Endothelial cell (in vitro differentiated cells): ENCODE measurements at regions not wholly inside any gene's neighbourhood (a gene's known extent, or its start where the extent isn't known, plus 50 kb on each side); places are given as distances from the start of the nearest gene placed in this dataset.

Experiments used
- DNase-seq: peaks from one replicate; pipeline ENCODE4 v3.0.0; 2021; ENCODE audit warnings: low spot score
- H3K27ac Mint-ChIP-seq: one replicate; pipeline ENCODE4 v1.8.0; 2021; ENCODE audit warnings: mixed read lengths, inconsistent platforms; ENCODE audit not compliant: unreplicated experiment
- H3K27me3 Mint-ChIP-seq: one replicate; pipeline ENCODE4 v1.8.0; 2021; ENCODE audit warnings: mild to moderate bottlenecking, moderate library complexity, mixed read lengths, inconsistent platforms; ENCODE audit not compliant: unreplicated experiment
- H3K36me3 Mint-ChIP-seq: one replicate; pipeline ENCODE4 v1.8.0; 2021; ENCODE audit warnings: mild to moderate bottlenecking, low read depth, mixed read lengths, inconsistent platforms; ENCODE audit not compliant: unreplicated experiment
- H3K4me1 Mint-ChIP-seq: one replicate; pipeline ENCODE4 v1.8.0; 2021; ENCODE audit warnings: mild to moderate bottlenecking, mixed read lengths, inconsistent platforms; ENCODE audit not compliant: unreplicated experiment
- H3K4me3 Mint-ChIP-seq: one replicate; pipeline ENCODE4 v1.8.0; 2021; ENCODE audit warnings: mild to moderate bottlenecking, mixed read lengths, inconsistent platforms; ENCODE audit not compliant: unreplicated experiment
- H3K9me3 Mint-ChIP-seq: one replicate; pipeline ENCODE4 v1.8.0; 2021; ENCODE audit warnings: mixed read lengths, inconsistent platforms; ENCODE audit not compliant: unreplicated experiment
- CTCF ChIP-seq: fragments of 200-600 bp; sonication (generic); IDR thresholded peaks from one replicate; pipeline ENCODE4 v1.5.0; 2021; ENCODE audit warnings: antibody characterized with exemption; ENCODE audit not compliant: unreplicated experiment

DNA sequence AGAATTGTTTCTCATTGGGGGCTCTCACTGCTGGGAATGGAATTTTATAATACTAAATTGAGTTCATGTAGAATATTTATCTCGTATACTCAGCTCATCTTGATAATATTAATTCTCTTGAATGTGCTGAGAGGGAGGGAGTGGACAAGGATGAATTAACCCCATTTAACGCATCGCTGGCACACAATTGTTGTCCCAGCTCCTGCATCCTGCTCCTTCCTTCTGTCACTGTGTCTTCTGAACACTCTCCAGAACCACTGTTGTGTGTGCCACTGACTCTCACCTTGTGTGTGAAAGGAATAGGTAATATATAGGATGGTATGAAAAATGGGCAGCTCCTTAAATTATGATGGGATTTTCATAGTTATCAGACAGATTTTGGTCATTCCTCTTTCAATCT is 267.3 kb downstream of the MTRR start:
- H3K27ac Mint-ChIP-seq: no peak overlapping the region
- H3K36me3 Mint-ChIP-seq: no peaks in the 10 kb centered on the region
- DNase-seq: no peak
- no peaks in the 10 kb centered on the region for H3K9me3 Mint-ChIP-seq
- H3K4me1 Mint-ChIP-seq: peaks cover 8% of the 10 kb centered on the region
- TF ChIP-seq CTCF: no peak
- H3K27me3 Mint-ChIP-seq: peaks cover 4% of the 10 kb centered on the region
- no peak overlapping the region for H3K4me3 Mint-ChIP-seq

DNA sequence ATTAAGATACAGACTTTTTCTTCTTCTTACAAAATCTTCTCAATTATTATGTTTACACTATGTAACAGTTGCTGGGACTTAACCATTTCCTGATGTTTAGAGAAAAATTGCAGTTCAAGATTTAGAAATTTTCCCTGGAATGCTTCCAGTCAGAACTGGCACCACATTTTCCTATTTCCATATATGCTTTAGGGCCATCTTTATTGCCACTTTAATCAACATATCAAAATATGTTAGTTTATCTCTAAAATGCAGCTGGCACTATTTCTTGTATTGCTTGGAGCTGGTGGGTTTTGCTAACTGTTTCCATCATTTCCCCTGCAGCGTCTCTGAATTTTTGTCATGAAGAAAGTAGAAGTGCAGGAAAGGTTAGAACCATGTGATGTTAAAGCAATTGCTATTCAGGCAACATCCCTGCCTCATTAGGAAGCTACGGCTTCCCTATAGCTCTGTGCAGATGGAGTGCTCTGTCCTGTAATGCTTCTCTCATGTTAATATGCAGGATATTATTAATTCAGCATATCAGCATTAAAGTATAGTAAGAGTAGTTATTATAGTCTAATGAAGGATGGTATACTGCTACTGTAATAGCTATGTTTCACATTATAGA is 269.1 kb downstream of the MTRR start:
- Mint-ChIP-seq H3K4me1 (peaks cover 8% of the 10 kb centered on the region), H3K9me3 (no peaks in the 10 kb centered on the region), H3K36me3 (no peaks in the 10 kb centered on the region), H3K4me3 (no peak overlapping the region), H3K27ac (no peak overlapping the region), H3K27me3 (peaks cover 4% of the 10 kb centered on the region)
- TF ChIP-seq CTCF: no peak
- no peak for DNase-seq

- Mint-ChIP-seq H3K27me3 (peaks cover 4% of the 10 kb centered on the region), H3K4me1 (peaks cover 8% of the 10 kb centered on the region), H3K9me3 (no peaks in the 10 kb centered on the region), H3K4me3 (no peak overlapping the region), H3K36me3 (no peaks in the 10 kb centered on the region), H3K27ac (peak overlapping the region; percentile 27)
- DNase-seq: no peak
- no peak for TF ChIP-seq CTCF
These were observed 269.9 kb downstream of the MTRR start for GRCh38 chr5:8138884-8139283.

DNA sequence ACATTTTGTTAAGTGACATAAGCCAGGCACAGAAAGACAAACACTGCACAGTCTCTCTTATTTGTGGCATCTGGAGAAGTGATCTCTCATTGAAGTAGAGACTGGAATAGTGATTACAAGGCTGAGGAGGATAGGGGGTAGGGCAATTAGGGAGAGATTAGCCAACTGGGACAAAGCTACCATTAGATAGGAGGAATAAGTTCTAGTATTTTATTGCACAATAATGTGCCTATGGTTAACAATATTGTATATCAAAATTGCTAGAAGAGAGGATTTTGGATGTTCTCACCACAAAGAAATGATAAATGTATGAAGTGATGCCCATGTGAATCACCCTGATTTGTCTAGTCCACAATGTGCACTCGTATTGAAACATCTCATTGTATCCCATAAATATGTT is 281.8 kb downstream of the MTRR start:
- Mint-ChIP-seq H3K9me3 (no peaks in the 10 kb centered on the region), H3K4me1 (peaks cover 8% of the 10 kb centered on the region), H3K27me3 (no peaks in the 10 kb centered on the region), H3K27ac (no peak overlapping the region), H3K36me3 (no peaks in the 10 kb centered on the region), H3K4me3 (no peak overlapping the region)
- no peak for TF ChIP-seq CTCF
- no peak for DNase-seq

DNA sequence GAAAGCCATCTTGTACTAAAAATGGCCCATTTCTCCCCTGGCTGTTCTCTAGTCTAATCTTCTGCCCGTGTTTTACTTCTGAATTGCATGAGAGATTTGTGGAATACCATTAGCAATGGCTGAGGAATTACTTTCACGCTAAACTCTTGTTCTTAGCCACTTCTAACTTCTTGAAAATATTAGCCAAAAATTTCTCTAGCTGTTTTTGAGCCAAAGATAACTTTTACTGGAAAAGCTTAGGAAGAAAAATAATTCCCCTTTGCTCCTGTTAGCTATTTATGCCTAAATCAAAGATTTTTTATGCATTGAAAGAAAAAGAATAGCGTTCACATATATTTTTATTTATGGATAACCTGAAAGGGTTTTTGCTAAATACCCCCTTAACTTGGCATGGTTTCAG is 287.8 kb downstream of the MTRR start:
- TF ChIP-seq CTCF: no peak
- no peaks in the 10 kb centered on the region for H3K27me3 Mint-ChIP-seq
- peaks cover 8% of the 10 kb centered on the region for H3K4me1 Mint-ChIP-seq
- no peak overlapping the region for H3K27ac Mint-ChIP-seq
- no peaks in the 10 kb centered on the region for H3K36me3 Mint-ChIP-seq
- no peaks in the 10 kb centered on the region for H3K9me3 Mint-ChIP-seq
- H3K4me3 Mint-ChIP-seq: no peak overlapping the region
- no peak for DNase-seq
